Panc1 (cell line): ENCODE measurements at regions not wholly inside any gene's neighbourhood (a gene's known extent, or its start where the extent isn't known, plus 50 kb on each side); places are given as distances from the start of the nearest gene placed in this dataset.

Experiments used
- ATAC-seq: fragments of 200-7000 bp; cut with Tn5 transposase; 2 replicates; pipeline ENCODE4 v1.9.1; 2020; ENCODE audit warnings: mild to moderate bottlenecking, moderate library complexity
- BruUV-seq: library from RNA; stranded (reverse); fragments of 400-500 nt; replicated peaks from 2 replicates; lab custom pipeline; 2021; lab: Mats Ljungman, UMichigan
- CTCF ChIA-PET: fragments of 300-600 bp; sonication (Branson Sonifier 250); formaldehyde crosslinking; loops from one replicate; lab custom pipeline; 2022; ENCODE audit warnings: antibody characterized with exemption; lab: Charles Lee
- POLR2A ChIA-PET: fragments of 300-600 bp; sonication (Branson Sonifier 250); formaldehyde crosslinking; loops from one replicate; lab custom pipeline; 2022; ENCODE audit warnings: antibody characterized with exemption; lab: Charles Lee
- DNase-seq: peaks from one replicate; pipeline ENCODE4 v3.0.0-alpha.2; 2010; ENCODE audit warnings: low read depth, low spot score
- H3K27ac ChIP-seq: 2 replicates; pipeline ENCODE4 v1.5.1; 2011; ENCODE audit warnings: mild to moderate bottlenecking, low read length, inconsistent platforms
- H3K27me3 ChIP-seq: fragments of 200-500 bp; sonication (Bioruptor generic); 2 replicates; pipeline ENCODE4 v1.6.0; 2014; ENCODE audit warnings: low read length, inconsistent platforms; ENCODE audit not compliant: control insufficient read depth, insufficient read depth
- H3K36me3 ChIP-seq: fragments of 200-500 bp; sonication (Bioruptor generic); 2 replicates; pipeline ENCODE4 v1.5.1; 2014; ENCODE audit warnings: inconsistent platforms, mild to moderate bottlenecking, low read length, moderate library complexity; ENCODE audit not compliant: control insufficient read depth, insufficient read depth
- H3K4me1 ChIP-seq: 2 replicates; pipeline ENCODE4 v1.5.1; 2011; ENCODE audit warnings: inconsistent platforms, mild to moderate bottlenecking, low read length, moderate library complexity; ENCODE audit not compliant: control insufficient read depth, insufficient read depth
- H3K4me3 ChIP-seq, 2 experiments: 2 replicates each; pipeline ENCODE4 v1.5.1; 2011 to 2012; ENCODE audit warnings: low read depth in 2 of 2, low read length in 2 of 2, mild to moderate bottlenecking in 2 of 2, inconsistent platforms in 1 of 2, moderate library complexity in 1 of 2
- H3K9me3 ChIP-seq: fragments of 200-500 bp; sonication (Bioruptor generic); 2 replicates; pipeline ENCODE4 v1.5.1; 2014; ENCODE audit warnings: low read depth, mild to moderate bottlenecking, inconsistent platforms, low read length, moderate library complexity; ENCODE audit not compliant: control insufficient read depth, insufficient read depth
- CTCF ChIP-seq: fragments of 450-650 bp; IDR thresholded peaks from 2 replicates; pipeline ENCODE4 v1.5.1; 2017; ENCODE audit warnings: mild to moderate bottlenecking
- POLR2AphosphoS5 ChIP-seq: IDR thresholded peaks from 2 replicates; pipeline ENCODE4 v1.6.1; 2012; ENCODE audit warnings: mild to moderate bottlenecking, low read depth, low read length, moderate library complexity
- REST ChIP-seq, 2 experiments: IDR thresholded peaks; 2 replicates each; pipeline ENCODE4 v1.6.1; 2011 to 2012; ENCODE audit warnings: low read depth in 2 of 2, control low read depth in 1 of 2, low read length in 1 of 2, mild to moderate bottlenecking in 1 of 2, moderate library complexity in 1 of 2; ENCODE audit not compliant: insufficient read depth in 1 of 2
- SIN3A ChIP-seq: IDR thresholded peaks from 2 replicates; pipeline ENCODE4 v1.6.1; 2012; ENCODE audit warnings: low read depth, mild to moderate bottlenecking, low read length, moderate library complexity, borderline replicate concordance; ENCODE audit not compliant: insufficient read depth
- TCF7L2 ChIP-seq: IDR thresholded peaks from 2 replicates; pipeline ENCODE4 v1.6.1; 2011; ENCODE audit warnings: mild to moderate bottlenecking, low read depth, low read length, inconsistent platforms
- in situ Hi-C: cut with HindIII; loops from 2 replicates; pipeline ENCODE4 v1.10.0; 2016; ENCODE audit warnings: low sequenced_read_pairs, low pct_unique_long_range_greater_than_20kb
- intact Hi-C: fragments of 100-400 bp; cut with micrococcal nuclease; formaldehyde crosslinking; loops from one replicate; pipeline ENCODE4 v1.10.0; 2022; ENCODE audit not compliant: unreplicated experiment

- no TSS peak for BruUV-seq
- ChIA-PET CTCF (no interaction called here), POLR2A (no interaction called here)
- in situ Hi-C loops (no loop called here), intact Hi-C loops (no loop called here)
- TF ChIP-seq POLR2AphosphoS5 (no peak), SIN3A (no peak), CTCF (no peak), REST (IDR thresholded peaks at IDR 0.05; ENCODE audit: insufficient read depth in 1 of 2, low read depth in 2 of 2, low read length in 1 of 2) (no peak), TCF7L2 (no peak)
- H3K4me3 ChIP-seq, result no peak overlapping the region
- H3K9me3 ChIP-seq, result no peaks in the 10 kb centered on the region; the same call in 1 of the 2 replicates
- H3K36me3 ChIP-seq, result no peaks in the 10 kb centered on the region
- DNase-seq, result no peak
- no peaks in the 10 kb centered on the region for H3K27me3 ChIP-seq
- ATAC-seq, result no peak
- H3K4me1 ChIP-seq, result peaks cover 18% of the 10 kb centered on the region
- H3K27ac ChIP-seq, result peak overlapping the region; percentile 65; the same call in 1 of the 2 replicates
Observed at GRCh38 chr3:177424521-177424920, 227.2 kb upstream of the TBL1XR1 start.

- Histone ChIP-seq H3K27ac (no peak overlapping the region; the same call in 1 of the 2 replicates), H3K4me3 (no peak overlapping the region), H3K4me1 (peaks cover 15% of the 10 kb centered on the region), H3K9me3 (no peaks in the 10 kb centered on the region; the same call in 1 of the 2 replicates), H3K27me3 (no peaks in the 10 kb centered on the region), H3K36me3 (no peaks in the 10 kb centered on the region)
- ChIA-PET CTCF (no interaction called here), POLR2A (no interaction called here)
- no peak for TF ChIP-seq SIN3A
- TF ChIP-seq REST (IDR thresholded peaks at IDR 0.05; ENCODE audit: insufficient read depth in 1 of 2, low read depth in 2 of 2, low read length in 1 of 2), result no peak
- no peak for TF ChIP-seq TCF7L2
- in situ Hi-C loops, result no loop called here
- intact Hi-C loops, result no loop called here
- ATAC-seq (no peak), DNase-seq (no peak)
- BruUV-seq, result no TSS peak
Observed at GRCh38 chr3:177425042-177425441, 227.8 kb upstream of the TBL1XR1 start.
